Fibroblast of the aortic adventitia (primary cell): ENCODE measurements at regions not wholly inside any gene's neighbourhood (a gene's known extent, or its start where the extent isn't known, plus 50 kb on each side); places are given as distances from the start of the nearest gene placed in this dataset.
A peak's percentile ranks its signal among the peaks of the same experiment; 100 is the strongest.

Source experiments
- DNase-seq: peaks from one replicate; pipeline ENCODE4 v3.0.0-alpha.2; 2010; ENCODE audit warnings: low read depth
- H3K4me3 ChIP-seq: 2 replicates; pipeline ENCODE4 v1.5.1; 2011; ENCODE audit warnings: low read depth, mild to moderate bottlenecking, control low read depth, low read length, moderate library complexity
- CTCF ChIP-seq: IDR thresholded peaks from 2 replicates; pipeline ENCODE4 v1.5.1; 2011; ENCODE audit warnings: mild to moderate bottlenecking, low read length, control low read depth, inconsistent platforms; ENCODE audit not compliant: insufficient read depth

GRCh38 chr3:42022355-42022754 is 60.5 kb upstream of the ULK4 start:
- DNase-seq = no peak
- H3K4me3 ChIP-seq = no peak overlapping the region
- TF ChIP-seq CTCF = no peak

- no peak for TF ChIP-seq CTCF
- DNase-seq = peak; percentile 74
- no peak overlapping the region for H3K4me3 ChIP-seq
Observed at GRCh38 chr3:42020684-42021307, 58.9 kb upstream of the ULK4 start.

- H3K4me3 ChIP-seq = no peak overlapping the region
- no peak for DNase-seq
- no peak for TF ChIP-seq CTCF
Observed at GRCh38 chr3:42019953-42020260, 58.0 kb upstream of the ULK4 start.

GRCh38 chr3:42019144-42019952 is 57.4 kb upstream of the ULK4 start:
- no peak overlapping the region for H3K4me3 ChIP-seq
- no peak for TF ChIP-seq CTCF
- DNase-seq = no peak

GRCh38 chr3:42014921-42015533 is 53.1 kb upstream of the ULK4 start:
- peak overlapping the region; percentile 91 for H3K4me3 ChIP-seq
- peak; percentile 66 for DNase-seq
- no peak for TF ChIP-seq CTCF

- peak; percentile 47 for DNase-seq
- peak overlapping the region; percentile 91 for H3K4me3 ChIP-seq
- no peak for TF ChIP-seq CTCF
Observed at GRCh38 chr3:42014458-42014920, 52.6 kb upstream of the ULK4 start.
